Panc1 (cell line): ENCODE measurements at regions not wholly inside any gene's neighbourhood (a gene's known extent, or its start where the extent isn't known, plus 50 kb on each side); places are given as distances from the start of the nearest gene placed in this dataset.
"Not testable (repeated sequence)": the region's sequence is repeated elsewhere in the genome, so short reads cannot be mapped to it uniquely, and the experiment has no call there.

Experiments used
- CTCF ChIP-seq: fragments of 450-650 bp; IDR thresholded peaks from 2 replicates; pipeline ENCODE4 v1.5.1; 2017; ENCODE audit warnings: mild to moderate bottlenecking
- POLR2AphosphoS5 ChIP-seq: IDR thresholded peaks from 2 replicates; pipeline ENCODE4 v1.6.1; 2012; ENCODE audit warnings: mild to moderate bottlenecking, low read depth, low read length, moderate library complexity
- REST ChIP-seq, 2 experiments: IDR thresholded peaks; 2 replicates each; pipeline ENCODE4 v1.6.1; 2011 to 2012; ENCODE audit warnings: low read depth in 2 of 2, control low read depth in 1 of 2, low read length in 1 of 2, mild to moderate bottlenecking in 1 of 2, moderate library complexity in 1 of 2; ENCODE audit not compliant: insufficient read depth in 1 of 2
- TCF7L2 ChIP-seq: IDR thresholded peaks from 2 replicates; pipeline ENCODE4 v1.6.1; 2011; ENCODE audit warnings: mild to moderate bottlenecking, low read depth, low read length, inconsistent platforms

GRCh38 chr10:37493185-37493796 is 364.1 kb downstream of the ZNF248 start:
- TF ChIP-seq CTCF; POLR2AphosphoS5; TCF7L2; REST (IDR thresholded peaks at IDR 0.05; ENCODE audit: insufficient read depth in 1 of 2, low read depth in 2 of 2, low read length in 1 of 2): not testable (repeated sequence)
